Gastroesophageal sphincter (tissue), 3 donors: ENCODE measurements at regions not wholly inside any gene's neighbourhood (a gene's known extent, or its start where the extent isn't known, plus 50 kb on each side); places are given as distances from the start of the nearest gene placed in this dataset.

Experiments
- CTCF ChIP-seq, 4 experiments: fragments of 200-600 bp in 2 of 4; fragments of 450-650 bp in 2 of 4; sonication (generic) in 1 of 4; IDR thresholded peaks; one replicate each; pipeline ENCODE4 v1.5.1; 2017 to 2019; ENCODE audit warnings: antibody characterized with exemption in 4 of 4, mild to moderate bottlenecking in 2 of 4, moderate library complexity in 2 of 4
- EP300 ChIP-seq: sonication (generic); formaldehyde crosslinking; IDR thresholded peaks from one replicate; pipeline ENCODE4 v1.6.1; 2017; ENCODE audit warnings: antibody characterized with exemption, mild to moderate bottlenecking
- POLR2A ChIP-seq, 2 donors: fragments of 450-650 bp; IDR thresholded peaks; one replicate each; pipeline ENCODE4 v1.6.1; 2017; ENCODE audit warnings: antibody characterized with exemption in 2 of 2, mild to moderate bottlenecking in 2 of 2, moderate library complexity in 1 of 2
- POLR2AphosphoS5 ChIP-seq: sonication (generic); formaldehyde crosslinking; IDR thresholded peaks from one replicate; pipeline ENCODE4 v1.6.1; 2017; ENCODE audit warnings: antibody characterized with exemption

GRCh38 chr12:92302041-92302829 is 156.6 kb upstream of the BTG1 start:
- TF ChIP-seq POLR2A (IDR thresholded peaks at IDR 0.05) = no peak
- TF ChIP-seq CTCF (IDR thresholded peaks at IDR 0.05) = no peak
- no peak for TF ChIP-seq POLR2AphosphoS5
- no peak for TF ChIP-seq EP300
